ENCODE measurements at regions not wholly inside any gene's neighbourhood (a gene's known extent, or its start where the extent isn't known, plus 50 kb on each side); places are given as distances from the start of the nearest gene placed in this dataset.

- Histone ChIP-seq H2BK15ac (ENCODE audit: low read depth, low read length) (no peak overlapping the region; the same call in 2 of the 3 replicates), H3K4me1 (ENCODE audit: control insufficient read depth, insufficient read depth, low read length) (peaks cover 4% of the 10 kb centered on the region), H4K91ac (ENCODE audit: insufficient read depth, low read depth, low read length) (peak overlapping the region; percentile 7; the same call in 1 of the 2 replicates), H3K9me3 (ENCODE audit: control insufficient read depth, insufficient read depth, low read length) (no peaks in the 10 kb centered on the region), H4K5ac (ENCODE audit: low read depth, low read length) (no peak overlapping the region), H3K27me3 (ENCODE audit: control insufficient read depth, insufficient read depth, low read length) (no peaks in the 10 kb centered on the region), H2AK5ac (ENCODE audit: low read depth, low read length) (peak overlapping the region; percentile 15; the same call in 1 of the 2 replicates), H2AK9ac (replicated peaks; ENCODE audit: low read depth, low read length, poor library complexity) (no peak overlapping the region), H3K27ac (ENCODE audit: insufficient read depth, low read length) (no peak overlapping the region), H2BK5ac (ENCODE audit: low read depth, low read length, poor library complexity, severe bottlenecking) (no peak overlapping the region), H3K36me3 (ENCODE audit: control insufficient read depth, insufficient read depth, low read length) (no peaks in the 10 kb centered on the region), H2BK20ac (ENCODE audit: low read depth, low read length) (no peak overlapping the region), H4K20me1 (ENCODE audit: insufficient read depth, low read length) (no peaks in the 10 kb centered on the region), H2BK120ac (ENCODE audit: low read depth, low read length) (no peak overlapping the region), H3K4me2 (ENCODE audit: low read depth, low read length) (no peak overlapping the region), H3K79me1 (ENCODE audit: low read depth in 1 of 2, low read length in 2 of 2) (0 out of 4 replicates have a peak, but pooled peaks cover 0 to 3% of the 10 kb centered on the region in 2 experiments), H3K9me1 (ENCODE audit: insufficient read depth, low read length) (peaks cover 5% of the 10 kb centered on the region), H4K8ac (ENCODE audit: low read depth in 2 of 2, low read length in 2 of 2) (no peak overlapping the region), H3K14ac (replicated peaks; ENCODE audit: low read depth, low read length) (no peak overlapping the region), H3K4me3 (ENCODE audit: insufficient read depth, low read depth, low read length) (no peak overlapping the region), H2AFZ (replicated peaks; ENCODE audit: low read length, poor library complexity) (no peak overlapping the region), H3K9ac (ENCODE audit: low read depth, low read length) (no peak overlapping the region), H3K56ac (ENCODE audit: extremely low read depth, insufficient read depth, low read length) (no peak overlapping the region), H3K23ac (ENCODE audit: low read depth, low read length) (no peak overlapping the region), H3K4ac (ENCODE audit: low read depth, low read length) (no peak overlapping the region; the same call in 1 of the 2 replicates), H3K18ac (ENCODE audit: low read depth, low read length) (no peak overlapping the region)
- DNase-seq = no peak
- ChIA-PET POLR2A (ENCODE audit: unreplicated experiment) (no interaction called here), CTCF (no interaction called here)
- dilution Hi-C loops (cut with HindIII; ENCODE audit: low sequenced_read_pairs, unreplicated experiment) (no loop called here), in situ Hi-C loops (cut with MboI; ENCODE audit: low sequenced_read_pairs) (loop anchor here (5.0 to 10.0 kb wide), 3 partner anchors 606 to 806 kb away; no protein-coding TSS in a partner anchor), intact Hi-C loops (cut with micrococcal nuclease) (loop anchor here (5.0 kb wide), 2 partner anchors 423 to 803 kb away; no protein-coding TSS in a partner anchor)
- TF ChIP-seq CEBPB (IDR thresholded peaks at IDR 0.05; ENCODE audit: low read depth, low read length) = no peak
- TF ChIP-seq RFX5 (IDR thresholded peaks at IDR 0.05; ENCODE audit: low read depth, low read length) = no peak
- TF ChIP-seq MAZ (IDR thresholded peaks at IDR 0.05; ENCODE audit: borderline replicate concordance, low read depth, low read length) = no peak
- TF ChIP-seq NFE2L2 (IDR thresholded peaks at IDR 0.05; ENCODE audit: low read depth, low read length) = no peak
- no TSS peak for BruUV-seq (replicated peaks)
- whole genome bisulfite sequencing, 2 experiments (ENCODE audit: extremely low coverage in 2 of 2, insufficient read length in 1 of 2) = no CpG with 5 or more reads among the region's 5 CpGs
- no peak for ATAC-seq (ENCODE audit: low read depth)
These were observed 596.8 kb upstream of the JAG1 start for GRCh38 chr20:11270566-11270965.
